HUDEP-2 (cell line): ENCODE measurements at regions not wholly inside any gene's neighbourhood (a gene's known extent, or its start where the extent isn't known, plus 50 kb on each side); places are given as distances from the start of the nearest gene placed in this dataset.
"Not testable (repeated sequence)": the region's sequence is repeated elsewhere in the genome, so short reads cannot be mapped to it uniquely, and the experiment has no call there.

ENCODE experiments used
- DNase-seq, 76 experiments: peaks; one replicate each; lab custom pipeline; 2025; ENCODE audit not compliant: unreplicated experiment in 76 of 76; lab: John Stamatoyannopoulos, UW

DNA sequence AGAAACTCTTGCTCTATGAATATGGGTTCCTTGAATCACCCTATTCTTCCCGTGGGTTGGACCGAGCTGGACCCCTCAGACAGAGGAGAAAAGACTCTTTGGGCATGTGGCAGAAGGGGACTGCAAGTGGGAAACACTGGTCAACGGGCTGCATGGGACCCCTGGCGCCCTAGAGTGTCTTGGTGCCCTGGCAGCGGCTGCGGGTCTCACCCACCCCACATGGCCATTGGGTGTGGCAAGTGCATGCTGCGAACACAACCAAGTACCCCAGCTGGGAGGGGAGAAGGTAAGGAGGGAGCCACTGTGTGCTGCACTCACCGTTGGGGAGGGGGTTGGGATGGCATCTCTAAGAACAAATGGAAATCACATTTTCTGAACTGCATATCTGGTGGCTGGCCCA is 438.8 kb upstream of the EYS start:
- DNase-seq, result no peak

DNA sequence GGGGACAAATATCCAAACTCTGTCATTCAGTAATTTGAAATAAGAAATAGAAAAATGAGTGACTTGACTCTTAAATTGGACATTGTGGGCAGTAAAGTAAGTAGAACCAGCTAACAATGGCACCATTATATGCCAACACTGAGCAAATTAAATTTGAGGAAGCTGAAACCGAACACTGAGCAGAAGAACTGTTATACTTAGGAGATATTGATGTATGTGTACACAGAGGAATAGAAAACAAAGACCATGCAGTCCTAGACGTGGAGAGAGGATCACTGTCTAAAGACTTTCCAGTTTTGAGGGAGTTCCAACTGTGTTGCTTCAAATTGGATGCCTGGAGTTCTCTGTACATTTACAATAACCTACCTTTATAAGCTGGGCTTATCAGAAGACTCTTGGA is 427.0 kb upstream of the EYS start:
- no peak for DNase-seq

DNA sequence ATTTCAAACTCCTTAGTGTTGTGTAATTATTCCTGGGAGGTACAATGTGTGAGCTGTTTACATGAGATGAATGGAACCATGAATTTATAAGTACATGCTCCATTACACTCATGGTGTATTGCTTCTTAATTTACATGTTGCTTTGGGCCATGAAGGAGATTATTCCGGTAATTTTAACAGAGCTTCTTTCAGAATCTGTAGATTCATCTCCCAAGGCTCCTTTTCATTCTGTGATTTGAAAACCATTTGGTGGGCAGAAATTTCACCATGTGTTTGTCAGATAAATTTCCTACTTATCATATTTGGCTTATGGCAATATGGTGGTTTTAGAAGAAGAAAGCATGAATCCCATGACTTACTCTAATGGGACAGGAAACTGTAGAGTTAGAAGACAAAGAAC is 421.6 kb upstream of the EYS start:
- DNase-seq, result no peak

DNA sequence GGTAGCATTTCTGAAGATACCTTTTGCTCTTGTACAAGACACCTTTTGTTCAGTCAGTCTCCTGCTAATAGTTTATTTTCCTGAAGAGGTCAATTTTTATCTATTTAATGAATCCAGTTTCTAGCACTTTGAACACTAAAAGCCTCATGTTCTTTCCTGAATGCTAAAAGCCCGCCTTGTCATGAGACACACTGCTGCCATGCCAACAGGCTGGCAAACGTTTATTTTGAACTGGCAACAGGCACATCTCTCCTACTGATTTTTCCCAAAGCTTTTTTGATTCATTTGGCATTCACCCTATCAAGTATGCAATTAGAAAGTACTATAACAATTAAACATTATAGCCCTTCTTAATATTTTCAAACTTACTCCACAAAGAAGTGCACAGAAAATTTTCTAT is 421.2 kb upstream of the EYS start:
- no peak for DNase-seq

DNA sequence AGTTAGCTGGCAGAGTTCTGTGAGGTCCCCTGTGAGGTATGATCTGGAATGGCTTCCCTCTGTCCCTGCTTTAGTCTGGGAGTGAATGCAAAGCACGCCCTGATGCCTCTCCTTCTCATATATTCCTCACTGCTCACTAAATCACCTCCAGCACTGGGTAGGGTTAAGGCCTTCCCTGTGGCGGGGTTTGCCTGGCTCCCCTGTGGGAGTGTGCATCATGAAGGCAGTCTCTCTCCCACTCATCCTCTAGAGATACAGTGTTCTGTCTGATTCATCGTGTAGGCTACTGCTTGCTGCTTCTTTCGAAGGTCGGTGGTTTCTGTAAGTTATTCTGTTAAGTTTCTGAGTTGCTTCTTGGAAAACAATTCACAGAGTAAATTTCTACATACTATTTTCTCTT is 420.0 kb upstream of the EYS start:
- no peak for DNase-seq

DNA sequence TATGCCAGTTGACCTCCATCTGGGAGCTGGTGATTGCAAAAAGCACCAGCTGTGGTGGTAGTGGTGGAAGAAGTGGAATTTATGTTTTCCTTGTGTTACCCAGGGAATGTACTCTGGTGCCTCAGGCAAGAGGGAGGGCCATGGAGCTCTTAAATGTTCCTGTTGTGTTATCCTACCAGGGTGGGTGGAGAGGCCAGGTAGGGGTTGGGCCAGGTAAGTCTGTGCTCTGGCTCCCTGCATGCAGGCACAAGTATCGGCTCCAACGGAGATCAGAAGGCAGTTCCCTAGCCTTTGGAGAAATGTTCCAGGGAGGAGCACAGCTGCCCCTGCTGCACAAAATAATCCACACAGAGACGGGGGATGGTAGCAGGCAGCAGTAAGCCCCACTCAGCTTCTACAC is 419.3 kb upstream of the EYS start:
- no peak for DNase-seq

DNA sequence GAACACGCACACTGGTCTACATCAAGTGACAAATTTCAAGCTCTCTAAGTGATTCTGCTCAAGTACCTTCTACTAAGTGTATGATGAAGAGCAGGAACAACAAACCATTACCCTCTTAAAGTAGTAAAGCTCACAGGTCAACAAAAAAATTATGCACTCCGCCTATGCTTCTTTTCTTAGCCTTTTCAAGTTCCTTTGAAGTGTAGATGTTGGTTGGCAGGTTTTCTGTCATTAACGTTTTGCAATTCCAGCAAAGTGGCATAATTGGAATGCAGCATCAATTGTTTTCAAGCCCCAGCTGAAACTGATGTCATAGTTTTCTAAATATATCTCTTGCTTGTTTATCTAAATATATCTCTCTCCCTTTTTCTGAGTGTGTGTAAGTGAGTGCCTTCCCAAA is 396.9 kb upstream of the EYS start:
- no peak for DNase-seq

DNA sequence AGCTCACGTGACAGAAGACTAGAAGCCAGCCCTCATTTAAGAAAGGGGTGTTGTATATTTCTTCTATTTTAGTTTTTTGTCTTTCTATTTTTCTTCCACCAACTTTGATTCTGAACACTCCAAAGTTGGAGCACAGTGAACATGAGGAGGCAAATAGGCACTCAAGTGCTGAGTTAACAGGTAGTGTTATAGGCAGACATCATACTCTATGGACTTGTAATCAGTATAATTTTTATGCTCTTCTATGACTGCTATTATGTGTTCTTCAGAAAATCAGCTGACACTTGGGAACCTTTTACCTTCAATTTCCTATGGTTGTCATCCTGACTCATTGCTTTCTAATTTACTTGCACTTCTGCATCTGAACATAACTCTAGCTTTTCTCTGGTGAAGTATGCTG is 396.3 kb upstream of the EYS start:
- no peak for DNase-seq

DNA sequence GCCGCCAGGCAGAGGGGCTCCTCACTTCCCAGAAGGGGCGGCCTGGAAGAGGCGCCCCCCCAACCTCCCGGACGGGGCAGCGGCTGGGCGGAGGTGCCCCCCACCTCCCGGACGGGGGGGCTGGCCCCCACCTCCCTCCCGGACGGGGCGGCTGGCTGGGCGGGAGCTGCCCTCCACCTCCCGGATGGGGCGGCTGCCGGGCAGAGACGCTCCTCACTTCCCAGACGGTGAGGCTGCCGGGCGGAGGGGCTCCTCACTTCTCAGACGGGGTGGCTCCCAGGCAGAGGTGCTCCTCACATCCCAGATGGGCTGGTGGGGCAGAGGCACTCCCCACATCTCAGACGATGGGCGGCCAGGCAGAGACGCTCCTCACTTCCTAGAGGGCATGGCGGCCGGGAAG is 389.7 kb upstream of the EYS start:
- DNase-seq, result no peak

DNA sequence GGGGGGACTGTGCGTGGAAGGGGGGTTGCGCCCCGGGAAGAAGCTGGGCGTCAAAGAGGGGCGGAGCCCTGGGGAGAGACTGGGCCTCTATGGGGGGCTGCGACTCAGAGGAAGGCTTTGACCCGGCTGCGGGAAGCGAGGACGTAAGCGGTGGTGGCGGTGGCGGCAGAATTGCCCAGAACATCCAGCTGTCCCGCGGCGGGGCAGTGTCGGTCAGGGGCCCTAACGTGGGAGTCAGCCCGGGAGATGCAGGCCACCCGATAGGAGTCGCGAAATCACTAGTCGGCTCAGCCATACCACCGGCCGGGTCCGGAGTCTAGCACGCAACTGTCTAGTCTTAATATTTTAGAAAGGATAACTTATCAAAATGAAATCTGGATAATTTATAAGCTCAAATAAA is 387.6 kb upstream of the EYS start:
- no peak for DNase-seq

DNA sequence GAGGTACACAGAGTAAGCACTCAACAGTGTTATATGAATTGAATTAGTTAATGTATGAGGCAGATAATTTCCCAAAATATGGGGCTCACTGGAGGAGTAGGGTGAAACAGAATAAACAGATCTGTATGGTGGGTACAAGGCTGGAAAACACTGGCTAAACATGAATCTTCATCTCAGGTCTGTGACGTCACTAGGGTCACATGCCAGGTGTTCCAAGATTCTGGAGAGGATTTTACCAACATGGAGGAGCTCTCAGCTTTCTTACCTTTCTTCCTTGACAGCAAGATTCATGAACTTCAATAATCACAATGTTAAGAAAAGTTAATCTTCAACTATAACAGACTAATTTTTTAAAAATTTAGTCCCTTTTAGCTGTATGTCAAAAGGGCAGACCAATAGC is 385.3 kb upstream of the EYS start:
- DNase-seq, result not testable (repeated sequence)

DNA sequence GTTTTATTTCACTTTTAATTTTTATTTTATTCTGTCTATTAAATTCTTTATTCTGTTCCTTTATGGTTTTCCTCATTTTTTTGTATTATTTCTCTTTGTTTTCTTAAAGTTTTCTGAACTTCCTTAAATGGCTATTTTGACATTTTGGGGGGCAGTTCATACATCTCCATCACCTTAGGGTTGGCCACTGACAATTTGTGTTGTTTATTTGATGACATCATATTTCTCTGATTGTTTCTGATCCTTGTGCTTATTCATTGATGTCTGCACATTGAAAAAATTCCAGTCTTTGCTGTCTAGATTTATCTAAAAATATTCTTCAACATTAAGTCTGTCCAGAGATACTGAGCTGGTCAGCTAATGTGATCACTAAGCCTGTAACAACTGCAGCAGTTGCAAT is 379.5 kb upstream of the EYS start:
- no peak for DNase-seq

DNA sequence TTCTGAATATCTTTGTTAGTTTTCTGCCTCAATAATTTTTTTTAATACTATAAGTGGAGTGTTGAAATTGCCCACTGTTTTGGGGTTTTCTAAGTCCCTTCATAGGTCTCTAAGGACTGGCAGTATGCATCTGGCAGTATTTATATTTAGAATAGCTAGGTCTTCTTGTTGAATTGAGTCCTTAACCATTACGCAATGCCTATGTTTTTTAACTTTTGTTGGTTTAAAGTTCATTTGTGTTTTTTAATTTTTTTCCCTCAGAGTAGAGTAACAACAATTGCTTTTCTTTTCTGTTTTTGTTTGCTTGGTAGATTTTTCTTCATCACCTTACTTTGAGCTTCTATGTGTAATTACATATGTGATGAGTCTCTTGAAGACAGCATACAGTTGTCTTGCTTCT is 375.9 kb upstream of the EYS start:
- no peak for DNase-seq

DNA sequence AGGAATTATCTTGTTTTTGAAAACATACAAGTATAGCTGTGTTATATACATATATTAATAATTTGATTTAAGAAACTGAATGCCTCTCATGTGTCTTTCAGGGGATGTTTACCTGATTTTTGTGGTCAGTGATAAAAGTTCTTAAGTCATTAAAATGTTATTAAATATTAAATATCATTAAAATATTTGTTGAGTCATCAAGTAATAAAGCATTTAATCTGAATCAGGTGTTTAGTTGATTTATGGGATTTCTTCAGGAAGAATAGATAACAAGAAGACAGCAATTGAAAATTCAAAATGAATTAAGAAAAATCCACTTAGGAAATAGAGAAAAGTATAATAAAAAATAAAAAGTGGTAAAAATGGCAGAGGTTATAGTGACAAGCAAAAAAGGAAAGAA is 361.9 kb upstream of the EYS start:
- no peak for DNase-seq

DNA sequence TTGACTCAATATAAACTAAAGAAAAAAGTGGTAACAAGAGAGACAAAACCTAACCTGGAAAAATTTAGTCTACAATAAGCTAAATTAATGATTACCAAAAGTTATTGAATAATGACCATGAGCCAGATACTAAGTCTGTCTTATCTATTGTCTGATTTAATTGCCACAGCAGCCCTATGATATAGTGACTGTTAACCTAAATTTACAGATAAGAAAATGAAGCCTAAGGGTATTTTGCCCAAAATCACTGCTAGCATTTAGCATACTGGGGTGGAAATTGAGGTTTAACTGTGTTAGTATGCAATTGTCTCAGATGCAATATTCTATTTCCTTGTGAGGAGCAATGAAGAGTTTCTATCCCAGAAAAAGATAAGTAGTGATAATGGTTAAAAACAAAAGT is 361.0 kb upstream of the EYS start:
- DNase-seq, result no peak

DNA sequence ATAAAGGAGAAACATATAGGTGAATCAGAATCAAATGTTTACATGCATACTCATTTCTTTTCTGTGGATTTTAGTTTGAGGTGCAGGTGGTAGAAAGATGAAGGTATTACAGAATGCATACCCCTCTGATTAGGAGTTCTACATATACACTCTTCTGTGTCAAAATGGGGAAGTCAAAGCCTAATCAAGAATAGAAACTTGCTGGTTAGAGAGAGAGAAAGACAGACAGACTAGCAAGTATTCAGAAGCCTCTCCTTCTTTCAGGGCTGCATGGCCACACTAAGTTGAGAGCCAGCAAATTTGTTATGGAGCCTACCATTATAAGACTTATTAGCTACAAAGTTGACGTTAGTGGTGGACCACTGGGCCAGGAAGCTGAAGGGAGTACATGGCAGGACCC is 358.3 kb upstream of the EYS start:
- DNase-seq, result no peak

DNA sequence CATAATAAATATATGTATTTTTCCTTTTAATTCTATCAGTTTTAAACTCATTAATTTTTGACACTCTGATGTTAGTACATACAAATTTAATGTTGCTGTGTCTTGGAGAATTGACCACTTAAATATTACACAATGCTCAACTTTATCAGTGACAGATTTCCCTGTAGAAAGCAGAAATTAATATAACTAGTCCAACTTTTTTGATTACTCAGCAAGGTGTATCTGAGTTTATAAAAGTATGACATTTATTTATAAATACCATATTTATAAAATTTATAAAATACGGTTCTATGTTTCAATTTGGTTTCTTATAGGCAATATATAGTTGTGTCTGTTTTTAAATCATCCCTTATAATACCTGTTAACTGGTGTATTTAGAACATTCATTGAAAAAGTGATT is 350.0 kb upstream of the EYS start:
- no peak for DNase-seq

DNA sequence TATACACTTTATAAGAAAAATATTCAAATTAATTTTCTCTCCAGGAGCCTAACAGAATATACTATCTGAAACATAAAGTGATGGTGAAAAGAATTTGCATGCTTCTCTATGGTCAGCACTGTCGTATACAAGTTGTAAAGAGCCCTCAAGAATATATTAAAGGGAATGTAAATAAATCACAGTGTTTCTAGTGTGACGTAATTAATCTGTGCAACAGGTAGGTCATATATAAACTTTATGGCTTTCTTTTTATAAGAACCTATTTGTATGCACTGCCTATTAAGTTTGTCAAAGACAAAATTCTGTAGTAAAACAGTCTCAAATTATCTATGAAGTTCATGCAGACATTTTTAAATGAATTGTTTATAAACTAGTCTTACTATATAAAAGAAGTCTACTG is 347.9 kb upstream of the EYS start:
- DNase-seq, result no peak

DNA sequence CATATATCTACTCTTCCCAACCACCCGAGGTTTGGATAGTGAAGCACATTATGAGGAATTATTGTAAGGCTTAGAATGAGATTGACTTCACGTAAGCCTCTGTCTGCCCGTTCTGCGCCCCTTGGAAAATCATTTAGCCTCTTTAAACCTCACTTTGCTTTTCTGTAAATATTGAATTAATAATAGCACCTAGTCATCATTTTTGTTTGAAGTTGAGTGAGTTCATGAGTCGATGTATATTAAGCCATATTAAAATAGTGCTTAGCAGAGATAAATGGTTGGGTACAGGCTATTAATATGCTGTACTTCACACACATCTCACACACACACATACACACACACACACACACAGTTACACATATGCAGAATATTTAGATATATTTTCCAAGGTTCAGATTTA is 344.8 kb upstream of the EYS start:
- no peak for DNase-seq

DNA sequence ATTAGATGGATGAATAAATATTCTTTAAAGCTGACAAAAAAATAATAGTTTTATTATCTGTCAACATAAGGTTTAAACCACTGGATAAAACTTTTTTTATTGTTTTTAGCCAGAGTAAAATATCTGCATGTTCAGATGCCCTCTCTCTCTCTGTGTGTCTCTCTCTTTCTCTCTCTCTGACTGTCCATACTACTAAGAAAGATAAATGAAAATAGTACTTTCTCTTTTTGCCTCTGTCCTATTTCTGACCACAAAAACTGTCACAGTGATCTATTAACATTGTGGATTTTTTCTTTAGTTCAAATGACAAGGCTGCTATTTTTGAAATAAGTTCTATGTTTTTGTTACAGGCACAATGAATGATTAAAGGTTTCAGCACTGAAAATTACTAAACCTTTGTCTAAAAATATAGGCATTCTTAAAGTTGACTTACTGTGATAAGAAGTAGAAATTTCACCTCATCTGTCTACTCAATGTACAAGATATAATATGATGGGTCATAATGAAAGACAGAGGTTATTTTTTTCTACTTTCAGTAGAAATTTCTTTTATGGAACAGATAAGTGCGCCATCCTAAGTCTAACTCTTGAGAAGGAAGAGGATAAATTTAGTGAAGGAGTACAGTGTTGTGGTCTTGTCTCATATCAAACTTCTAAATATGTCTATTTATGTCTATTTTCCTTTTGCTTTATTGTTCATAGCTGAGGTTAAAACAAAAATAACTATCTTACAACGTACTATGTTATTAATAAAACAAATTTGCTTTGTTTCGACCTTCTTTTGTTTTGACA is 341.9 kb upstream of the EYS start:
- no peak for DNase-seq

DNA sequence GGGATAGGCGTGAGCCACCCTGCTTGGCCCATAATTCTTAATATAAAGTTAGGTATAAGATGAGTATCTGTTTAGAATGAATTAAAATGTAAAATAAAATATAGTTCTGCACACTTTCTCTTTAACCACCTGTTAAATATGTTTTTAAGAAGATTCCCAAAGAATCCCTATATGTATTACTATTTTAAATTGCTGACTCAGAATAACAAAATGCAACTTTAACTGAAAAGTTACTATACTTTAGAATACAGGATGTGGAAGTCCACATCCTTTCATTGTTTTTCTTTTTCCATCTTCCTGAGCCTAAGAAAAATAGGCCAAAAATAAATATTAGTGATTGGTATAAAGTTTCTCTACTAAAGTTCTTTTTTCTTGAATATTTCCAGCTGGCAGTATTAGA is 325.6 kb upstream of the EYS start:
- DNase-seq, result no peak

DNA sequence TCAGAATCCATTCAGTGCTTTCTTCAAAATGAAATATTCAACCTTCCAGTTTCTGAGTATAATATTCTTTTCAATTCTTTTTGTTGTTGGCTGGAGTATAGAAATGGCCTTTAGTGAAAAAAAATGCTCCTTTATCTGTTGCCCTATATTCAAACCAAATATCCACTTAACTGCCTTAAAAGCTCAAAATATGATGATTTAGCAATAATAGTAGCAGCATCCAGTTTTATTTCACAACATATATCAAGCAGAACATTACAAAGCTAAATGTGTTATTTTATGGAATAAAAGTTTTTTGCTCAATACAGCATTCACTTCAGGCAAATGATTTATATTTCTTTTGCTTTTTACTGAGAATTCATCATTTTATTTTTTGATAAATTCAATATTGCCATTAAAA is 322.4 kb upstream of the EYS start:
- DNase-seq, result no peak

DNA sequence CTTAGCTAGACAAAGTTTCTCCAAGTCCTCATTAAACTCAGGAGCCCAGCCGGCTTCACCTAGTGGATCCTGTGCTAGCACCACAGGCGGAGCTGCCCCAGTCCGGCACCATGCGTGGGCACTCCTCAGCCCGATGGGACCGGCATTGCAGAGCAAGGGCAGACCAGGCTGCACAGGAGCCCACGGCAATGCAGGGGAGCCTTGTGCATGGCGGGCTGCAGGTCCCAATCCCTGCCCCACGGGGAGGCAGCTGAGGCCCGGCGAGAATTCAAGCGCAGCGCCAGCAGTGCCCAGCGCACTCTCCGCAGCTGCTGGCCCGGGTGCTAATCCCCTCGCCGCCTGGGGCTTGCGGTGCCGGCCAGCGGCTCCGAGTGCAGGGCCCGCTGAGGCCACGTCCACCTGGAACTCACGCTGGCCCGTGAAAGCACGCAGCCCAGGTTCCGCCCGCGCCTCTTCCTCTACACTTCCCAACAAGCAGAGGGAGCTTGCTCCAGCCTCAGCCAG is 292.3 kb upstream of the EYS start:
- DNase-seq, result no peak
